GM13976 (cell line): ENCODE measurements at regions not wholly inside any gene's neighbourhood (a gene's known extent, or its start where the extent isn't known, plus 50 kb on each side); places are given as distances from the start of the nearest gene placed in this dataset.

Experiments used
- DNase-seq: peaks from one replicate; pipeline ENCODE4 v3.0.0; 2012; ENCODE audit warnings: low spot score
- CTCF ChIP-seq: IDR thresholded peaks from 2 replicates; pipeline ENCODE4 v1.5.1; 2012; ENCODE audit warnings: borderline replicate concordance, mild to moderate bottlenecking; ENCODE audit not compliant: insufficient read depth; ENCODE audit errors: extremely low read depth, missing control alignments, control extremely low read depth
- in situ Hi-C: fragments of 300-500 bp; cut with MboI; formaldehyde crosslinking; loops from one replicate; pipeline ENCODE4 v1.12.0; 2022; ENCODE audit warnings: low sequenced_read_pairs, mixed read lengths, inconsistent platforms; ENCODE audit not compliant: unreplicated experiment

- no peak for DNase-seq
- no peak for TF ChIP-seq CTCF
- in situ Hi-C loops, result no loop called here
These were observed 240.2 kb downstream of the MN1 start for GRCh38 chr22:27561286-27561904.

DNA sequence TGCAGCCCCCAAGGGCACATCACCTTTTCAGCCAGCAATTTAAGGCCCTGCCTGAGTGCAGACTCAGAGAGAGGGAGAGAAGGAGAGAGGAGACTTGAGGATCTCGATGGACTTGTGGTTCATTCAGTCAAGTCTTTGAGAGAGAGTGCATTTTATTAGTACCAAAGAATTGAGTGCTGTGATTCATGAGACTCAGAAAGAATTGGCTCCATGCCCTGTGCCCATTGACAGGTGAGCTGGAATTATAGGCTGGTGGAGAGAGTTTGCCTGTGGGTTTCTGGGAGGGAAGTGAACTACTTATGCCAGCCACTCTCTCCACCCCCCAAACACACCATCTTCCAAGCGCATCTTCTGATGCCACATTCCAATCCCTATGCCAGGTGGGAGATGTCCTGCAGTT is 236.8 kb downstream of the MN1 start:
- no peak for DNase-seq
- in situ Hi-C loops, result no loop called here
- no peak for TF ChIP-seq CTCF

GRCh38 chr22:27566602-27567001 is 235.0 kb downstream of the MN1 start:
- DNase-seq, result no peak
- in situ Hi-C loops, result no loop called here
- TF ChIP-seq CTCF, result no peak

GRCh38 chr22:27568265-27568664 is 233.3 kb downstream of the MN1 start:
- no peak for DNase-seq
- in situ Hi-C loops, result no loop called here
- no peak for TF ChIP-seq CTCF

GRCh38 chr22:27571463-27572277 is 229.9 kb downstream of the MN1 start:
- in situ Hi-C loops, result no loop called here
- no peak for DNase-seq
- TF ChIP-seq CTCF, result no peak

- in situ Hi-C loops, result no loop called here
- TF ChIP-seq CTCF, result no peak
- no peak for DNase-seq
These were observed 229.3 kb downstream of the MN1 start for GRCh38 chr22:27572278-27572666.
